HG02943 (cell line): ENCODE measurements at regions not wholly inside any gene's neighbourhood (a gene's known extent, or its start where the extent isn't known, plus 50 kb on each side); places are given as distances from the start of the nearest gene placed in this dataset.
A peak's percentile ranks its signal among the peaks of the same experiment; 100 is the strongest.
"Not testable (repeated sequence)": the region's sequence is repeated elsewhere in the genome, so short reads cannot be mapped to it uniquely, and the experiment has no call there.

Experiments
- ATAC-seq: cut with Tn5 transposase; IDR thresholded peaks from one replicate; pipeline ENCODE4 v1.9.1; 2021; ENCODE audit warnings: mild to moderate bottlenecking, low read depth, moderate library complexity; ENCODE audit not compliant: unreplicated experiment

DNA sequence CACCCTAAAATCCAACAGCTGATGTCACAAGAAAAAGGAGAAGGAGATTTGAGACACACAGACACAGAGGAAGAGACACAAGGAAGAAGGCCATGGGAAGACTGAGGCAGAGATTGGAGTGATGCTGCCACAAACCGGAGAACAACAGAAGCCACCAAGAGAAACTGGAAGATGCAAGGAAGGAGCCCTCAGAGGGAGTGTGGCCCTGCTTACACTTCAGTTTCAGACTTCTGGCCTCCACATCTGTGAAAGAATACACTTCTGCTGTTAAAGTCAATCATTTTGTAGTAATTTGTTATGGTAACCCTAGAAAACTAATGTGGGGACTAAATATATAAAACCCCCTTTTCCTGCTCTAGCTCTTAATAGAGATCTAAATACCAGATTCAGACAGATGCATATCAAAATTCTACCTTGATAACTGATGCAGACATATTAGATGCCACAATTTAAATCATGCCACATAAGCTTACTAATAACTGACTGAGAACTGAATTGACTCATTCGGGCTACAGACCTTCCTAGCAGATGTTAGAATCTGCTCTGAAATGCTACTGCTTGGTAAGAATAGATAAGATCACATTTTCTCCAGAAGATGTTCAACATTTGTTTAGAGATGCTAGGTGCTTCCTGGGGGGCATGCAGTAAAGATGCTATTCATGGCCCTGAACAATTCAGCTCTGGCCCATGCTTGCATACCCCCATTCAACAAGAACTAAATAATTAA is 113.1 kb upstream of the CCND2 start:
- ATAC-seq, result no peak

DNA sequence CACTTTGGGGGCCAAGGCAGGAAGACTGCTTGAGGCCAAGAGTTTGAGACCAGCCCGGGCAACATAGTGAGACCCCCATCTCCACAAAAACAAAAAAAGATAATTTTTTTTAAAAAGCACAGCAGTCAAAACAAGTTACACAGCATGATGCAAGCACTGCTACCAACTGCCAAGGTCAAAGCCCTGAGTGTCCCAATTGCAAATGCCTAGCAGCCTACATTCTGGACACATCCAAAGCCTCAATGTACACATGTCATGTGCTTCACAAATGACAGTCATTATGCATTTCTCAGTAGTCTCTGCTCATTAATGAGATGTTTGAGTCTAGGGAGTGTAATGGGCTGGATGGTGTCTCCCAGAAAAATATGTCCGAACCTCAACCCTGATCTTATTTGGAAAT is 113.7 kb upstream of the CCND2 start:
- ATAC-seq, result no peak

DNA sequence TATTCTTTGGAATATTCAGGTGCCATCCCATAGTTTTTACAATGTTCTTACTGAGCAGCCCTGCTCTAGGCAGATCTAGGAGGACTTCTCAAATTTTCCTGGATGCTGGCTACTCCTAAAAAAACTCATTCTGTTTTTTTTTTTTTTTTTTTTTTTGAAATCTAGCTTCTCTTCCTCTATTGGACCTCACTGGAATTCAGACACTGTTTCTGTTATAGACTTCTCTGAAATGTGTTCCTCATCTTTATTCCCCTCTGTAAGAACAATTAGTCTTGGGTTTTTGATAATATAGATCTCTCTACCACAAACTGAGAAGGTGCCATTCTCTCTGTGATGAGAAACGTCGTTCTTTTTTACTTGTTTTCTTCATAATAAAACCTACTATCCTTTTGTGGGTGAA is 115.3 kb upstream of the CCND2 start:
- ATAC-seq, result no peak

DNA sequence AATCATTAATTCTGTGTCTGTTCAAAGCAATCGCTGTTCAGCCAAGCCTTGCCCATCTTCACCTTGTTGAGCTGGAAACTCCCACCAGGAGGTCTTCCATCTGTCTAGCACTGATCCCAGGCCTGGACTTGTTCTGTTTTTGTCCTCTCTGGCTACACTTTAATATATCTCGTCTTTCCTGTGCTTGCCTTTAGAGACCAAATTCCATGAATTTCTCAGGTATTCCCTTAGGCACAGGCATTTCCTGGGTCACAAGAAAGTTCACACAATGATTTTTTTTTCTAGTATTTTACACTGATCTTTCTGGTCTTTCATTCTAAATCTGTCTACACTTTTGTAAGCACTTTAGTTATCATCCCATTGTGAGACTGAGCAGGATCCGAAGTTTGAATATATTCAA is 116.4 kb upstream of the CCND2 start:
- no peak for ATAC-seq

DNA sequence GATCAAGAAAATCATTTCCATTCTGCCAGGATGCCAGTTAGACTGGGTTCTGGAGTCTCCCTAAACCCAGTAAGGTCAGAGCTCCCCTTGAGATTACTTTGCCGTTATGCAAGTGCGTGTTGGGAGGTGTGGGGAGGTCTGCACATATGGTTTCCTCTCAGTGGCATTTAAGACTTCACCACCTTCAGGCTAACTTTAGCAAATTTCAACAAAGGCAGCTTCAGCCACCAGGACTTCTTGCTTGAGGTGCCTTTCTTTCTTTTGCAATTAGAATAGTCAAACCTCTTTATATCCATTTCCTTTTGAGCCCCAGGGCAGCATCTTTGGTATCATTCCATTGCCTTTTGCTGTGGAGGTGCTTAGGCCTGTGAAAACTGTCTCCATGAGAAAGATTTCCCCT is 117.2 kb upstream of the CCND2 start:
- no peak for ATAC-seq

DNA sequence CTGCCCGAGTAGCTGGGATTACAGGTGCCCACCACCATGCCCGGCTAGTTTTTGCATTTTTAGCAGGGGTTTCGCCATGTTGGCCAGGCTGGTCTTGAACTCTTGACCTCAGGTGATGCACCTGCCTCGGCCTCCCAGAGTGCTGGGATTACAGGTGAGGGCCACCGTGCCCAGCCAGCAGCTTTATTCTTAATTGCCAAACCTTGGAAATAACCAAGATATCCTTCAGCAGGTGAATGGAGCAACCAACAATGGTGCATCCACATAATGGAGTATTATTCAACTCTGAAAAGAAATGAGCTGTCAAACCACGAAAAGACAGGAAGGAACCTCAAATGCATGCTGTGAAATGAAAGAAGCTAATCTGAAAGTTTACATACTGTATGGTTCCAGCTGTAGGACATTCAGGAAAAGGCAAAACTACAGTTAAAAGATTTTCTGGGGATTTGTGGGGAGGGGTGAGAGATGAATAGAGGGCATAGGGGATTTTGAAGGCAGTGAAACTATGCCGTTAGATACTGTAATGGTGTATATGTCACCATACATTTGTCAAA is 118.8 kb upstream of the CCND2 start:
- no peak for ATAC-seq

DNA sequence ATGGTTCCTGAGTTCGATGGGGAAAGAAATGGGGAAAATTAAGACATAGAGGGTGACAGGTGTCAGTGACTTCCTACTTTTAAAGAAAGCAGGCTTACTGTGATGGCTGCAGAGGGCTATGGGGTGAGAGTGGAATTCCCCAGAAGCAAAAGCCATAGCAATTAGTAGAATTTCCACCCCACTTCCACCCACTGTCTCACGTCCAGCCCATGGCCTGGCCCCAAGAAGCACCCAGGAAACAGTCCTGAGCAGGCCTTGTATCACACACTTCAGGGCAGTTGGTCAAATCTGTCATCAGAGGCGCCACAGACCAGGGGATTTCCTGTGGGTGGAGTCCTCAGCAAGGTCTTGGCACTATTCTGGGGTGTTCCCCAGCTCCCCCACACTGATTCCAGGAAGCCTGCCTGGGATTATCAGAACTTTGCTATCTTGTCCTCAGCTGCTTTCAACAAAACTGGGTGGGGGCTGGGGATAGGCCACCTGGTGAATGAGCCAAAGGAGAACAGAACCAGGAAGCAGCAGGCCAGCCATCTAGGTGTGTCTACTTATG is 120.1 kb upstream of the CCND2 start:
- ATAC-seq, result peak; percentile 69

DNA sequence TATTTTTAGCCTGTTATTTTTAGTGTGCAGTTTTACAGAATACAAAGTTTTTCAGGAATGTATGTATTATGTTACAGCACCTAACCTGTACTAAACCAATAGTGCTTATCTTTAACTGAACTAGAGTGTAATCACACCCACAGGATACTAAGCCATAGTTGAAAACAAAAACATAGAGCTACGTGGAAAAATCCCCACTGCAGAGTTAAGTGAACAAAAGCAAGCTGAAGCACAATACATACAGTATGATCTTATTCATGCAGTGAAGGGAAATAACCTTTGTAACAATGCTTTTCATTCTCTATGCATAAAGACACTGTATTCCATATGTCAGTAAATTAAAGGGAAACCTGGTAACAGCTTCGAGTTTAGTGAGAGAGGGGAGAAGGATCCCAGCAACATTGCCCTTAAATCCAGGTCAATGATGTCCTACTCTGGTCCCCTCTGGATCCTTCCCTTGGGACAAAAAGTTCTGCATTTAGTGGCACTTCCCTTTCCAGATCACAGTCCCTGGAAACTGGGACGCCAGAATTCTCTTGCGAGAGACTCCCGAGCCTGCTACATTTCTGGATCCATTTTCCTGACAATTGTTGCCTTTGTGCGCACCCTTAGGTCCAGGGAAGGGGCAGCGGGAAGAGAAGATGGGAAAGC is 121.3 kb upstream of the CCND2 start:
- ATAC-seq, result no peak

DNA sequence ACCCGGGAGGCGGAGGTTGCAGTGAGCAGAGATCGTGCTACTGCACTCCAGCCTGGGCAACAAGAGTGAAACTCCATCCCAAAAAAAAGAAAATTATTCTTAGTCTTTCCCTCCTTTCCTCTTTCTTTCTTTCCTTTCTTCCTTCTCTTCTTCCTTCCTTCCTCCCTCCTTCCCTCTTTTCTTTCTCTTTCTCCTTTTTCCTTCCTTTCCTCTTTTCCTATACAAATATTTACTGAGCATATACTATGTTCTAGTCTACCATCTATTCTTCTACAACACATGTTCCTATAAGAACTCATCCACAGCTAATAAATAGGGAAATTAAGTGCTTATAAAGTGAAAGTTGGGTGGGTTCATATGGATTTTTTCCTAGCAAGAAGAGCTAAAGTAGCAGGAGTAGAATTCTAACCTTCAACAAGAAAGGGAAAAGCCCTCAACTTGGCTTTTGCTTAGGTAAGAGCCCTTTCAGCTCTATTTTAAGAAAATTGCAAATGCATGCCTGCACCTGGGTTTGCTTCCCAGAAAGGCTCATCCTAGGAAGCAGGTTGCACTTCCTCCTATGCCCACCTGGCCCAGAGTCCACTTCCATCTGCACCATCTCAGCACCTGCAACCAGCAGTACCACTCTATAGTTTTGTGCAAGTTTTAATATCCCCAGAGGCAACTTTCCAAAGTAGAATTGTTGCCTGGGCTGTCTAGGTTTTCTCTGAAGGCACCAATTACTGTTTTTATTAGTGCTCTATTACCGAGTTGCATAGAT is 122.0 kb upstream of the CCND2 start:
- ATAC-seq, result no peak

DNA sequence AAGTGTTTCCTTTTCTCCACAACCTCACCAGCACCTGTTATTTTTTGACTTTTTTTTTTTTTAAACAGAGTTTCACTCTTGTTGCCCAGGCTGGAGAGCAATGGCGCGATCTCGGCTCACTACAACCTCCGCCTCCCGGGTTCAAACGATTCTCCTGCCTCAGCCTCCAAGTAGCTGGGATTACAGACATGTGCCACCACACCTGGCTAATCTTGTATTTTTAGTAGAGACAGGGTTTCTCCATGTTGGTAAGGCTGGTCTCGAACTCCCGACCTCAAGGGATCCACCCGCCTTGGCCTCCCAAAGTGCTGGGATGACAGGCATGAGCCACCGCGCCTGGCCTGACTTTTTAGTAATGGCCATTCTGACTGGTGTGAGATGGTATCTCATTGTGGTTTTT is 123.2 kb upstream of the CCND2 start:
- not testable (repeated sequence) for ATAC-seq

DNA sequence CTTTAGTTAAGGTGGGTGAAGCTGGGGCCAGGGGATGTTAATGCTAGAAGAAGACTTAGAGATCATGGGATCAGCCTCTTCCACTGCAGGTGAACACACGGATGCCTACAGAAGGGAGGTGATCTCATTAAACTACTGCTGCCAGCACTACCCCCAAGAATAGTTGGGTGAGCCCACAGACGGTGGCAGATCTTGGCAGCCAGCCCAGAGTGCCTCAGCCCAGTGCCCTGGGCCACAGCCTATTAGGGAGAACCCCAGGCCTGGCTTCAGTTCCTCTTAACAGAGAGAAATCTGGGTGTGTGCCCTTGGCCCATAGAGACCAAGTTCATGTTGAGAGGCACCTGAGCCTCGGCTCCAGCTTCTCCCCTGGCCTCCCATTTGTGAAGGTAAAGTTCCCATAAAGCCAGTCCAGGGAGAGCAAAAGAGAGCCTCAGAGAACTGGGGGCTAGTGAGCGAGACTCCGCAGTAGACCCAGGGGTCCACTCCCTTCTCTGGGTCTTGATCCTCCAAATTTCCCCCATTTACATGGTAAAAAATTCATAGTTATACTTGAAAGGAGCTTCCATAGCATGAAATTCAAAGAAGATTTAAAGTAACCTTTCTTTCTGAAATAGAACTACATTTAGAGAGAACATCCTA is 125.0 kb upstream of the CCND2 start:
- peak; percentile 47 for ATAC-seq

DNA sequence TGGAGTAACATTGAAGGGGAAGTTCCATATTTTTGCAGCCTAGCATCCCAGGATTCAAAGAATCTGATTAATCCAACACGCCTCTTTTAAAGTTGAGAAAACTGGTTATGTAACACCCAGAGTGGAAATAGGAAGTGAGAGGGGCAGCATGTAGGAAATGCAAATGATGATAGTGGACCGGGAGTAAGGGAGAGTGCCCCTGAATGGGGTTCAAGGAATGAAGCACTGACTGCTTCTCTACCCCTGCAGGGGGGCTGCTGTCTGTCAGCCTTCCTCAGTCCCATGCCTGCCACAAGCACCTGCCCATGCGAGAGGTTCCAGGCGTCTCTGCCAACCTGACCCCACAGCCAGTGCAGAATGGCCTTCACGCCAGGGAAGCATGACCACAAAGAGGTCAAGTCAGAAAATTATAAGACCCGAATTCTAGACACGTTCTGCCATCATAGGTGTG is 126.5 kb upstream of the CCND2 start:
- ATAC-seq, result no peak

DNA sequence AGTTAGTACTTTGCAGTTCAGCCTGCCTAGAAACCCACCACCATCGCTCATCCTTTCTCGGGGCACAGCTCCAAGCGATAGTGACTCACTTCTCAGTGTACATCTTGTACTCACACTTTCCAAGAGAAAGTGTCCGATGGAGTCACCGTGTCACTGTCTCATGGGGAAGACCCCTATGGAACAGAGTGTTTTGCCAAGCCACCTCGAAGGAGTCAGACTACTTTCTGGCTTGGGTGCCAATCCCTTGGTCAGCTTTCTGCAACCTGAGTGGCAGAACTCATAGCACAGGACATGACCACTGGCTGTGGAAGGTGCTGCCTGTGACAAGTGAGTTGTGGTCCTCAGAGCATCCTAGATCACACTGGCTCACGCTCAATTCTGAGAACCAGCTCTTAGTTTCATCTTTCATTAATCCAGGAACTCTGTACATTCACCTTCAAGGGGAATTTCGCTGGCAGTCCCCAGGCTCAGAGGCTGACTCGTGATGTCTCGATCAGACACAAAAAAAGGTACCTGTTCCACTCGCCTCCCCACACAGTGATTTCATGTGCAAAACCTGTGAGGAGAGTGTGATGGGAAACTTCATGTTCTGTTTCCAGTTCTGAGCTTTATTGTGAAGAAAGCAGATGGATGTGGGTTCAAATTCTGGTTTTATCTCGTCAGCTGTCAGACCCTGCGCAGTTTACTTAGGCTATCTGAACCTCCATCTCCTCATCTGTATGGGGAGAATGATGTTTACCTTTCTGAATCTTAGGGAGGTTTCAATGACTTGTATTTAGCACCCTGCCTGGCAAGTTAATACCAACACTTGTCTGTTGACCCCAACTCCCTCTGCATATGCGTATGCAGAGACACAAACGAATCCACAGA is 127.3 kb upstream of the CCND2 start:
- ATAC-seq, result no peak

DNA sequence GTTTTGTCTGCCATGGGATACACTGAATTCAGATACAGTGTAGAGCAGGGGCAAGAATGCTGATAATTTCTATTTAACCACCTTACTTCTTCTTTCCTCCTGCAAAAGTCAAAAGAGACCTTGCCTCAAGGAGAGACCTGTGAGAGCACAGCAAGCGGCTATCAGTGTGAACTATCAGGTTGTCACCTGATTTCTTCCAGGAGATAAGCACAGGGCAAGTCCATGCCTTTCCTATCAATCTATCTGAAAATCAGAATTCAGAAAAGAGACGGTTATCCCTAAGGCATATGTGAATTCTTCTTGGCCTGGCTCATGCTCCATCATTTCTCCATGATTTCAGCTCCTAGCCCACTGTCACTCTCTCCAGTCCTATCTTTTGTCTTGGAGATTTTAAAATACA is 128.9 kb upstream of the CCND2 start:
- no peak for ATAC-seq

DNA sequence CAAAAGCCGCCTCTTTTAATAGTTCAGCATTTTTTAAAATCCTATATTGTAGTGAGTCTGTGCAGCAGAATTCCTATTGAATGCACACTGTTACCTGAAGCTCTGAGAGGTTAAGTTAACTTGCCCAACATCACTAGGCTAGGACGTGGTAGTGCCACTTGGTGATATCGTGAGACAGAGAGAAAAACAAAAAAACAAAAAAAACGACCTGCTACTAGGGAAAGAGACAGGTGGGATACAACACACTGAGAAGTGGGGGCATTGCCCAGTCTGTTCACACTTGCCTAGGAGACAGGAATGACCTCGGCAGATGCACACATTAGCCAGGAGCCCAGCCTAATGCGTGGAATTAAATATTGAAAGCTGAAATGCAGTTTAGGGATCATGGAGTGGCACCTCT is 129.7 kb upstream of the CCND2 start:
- no peak for ATAC-seq

DNA sequence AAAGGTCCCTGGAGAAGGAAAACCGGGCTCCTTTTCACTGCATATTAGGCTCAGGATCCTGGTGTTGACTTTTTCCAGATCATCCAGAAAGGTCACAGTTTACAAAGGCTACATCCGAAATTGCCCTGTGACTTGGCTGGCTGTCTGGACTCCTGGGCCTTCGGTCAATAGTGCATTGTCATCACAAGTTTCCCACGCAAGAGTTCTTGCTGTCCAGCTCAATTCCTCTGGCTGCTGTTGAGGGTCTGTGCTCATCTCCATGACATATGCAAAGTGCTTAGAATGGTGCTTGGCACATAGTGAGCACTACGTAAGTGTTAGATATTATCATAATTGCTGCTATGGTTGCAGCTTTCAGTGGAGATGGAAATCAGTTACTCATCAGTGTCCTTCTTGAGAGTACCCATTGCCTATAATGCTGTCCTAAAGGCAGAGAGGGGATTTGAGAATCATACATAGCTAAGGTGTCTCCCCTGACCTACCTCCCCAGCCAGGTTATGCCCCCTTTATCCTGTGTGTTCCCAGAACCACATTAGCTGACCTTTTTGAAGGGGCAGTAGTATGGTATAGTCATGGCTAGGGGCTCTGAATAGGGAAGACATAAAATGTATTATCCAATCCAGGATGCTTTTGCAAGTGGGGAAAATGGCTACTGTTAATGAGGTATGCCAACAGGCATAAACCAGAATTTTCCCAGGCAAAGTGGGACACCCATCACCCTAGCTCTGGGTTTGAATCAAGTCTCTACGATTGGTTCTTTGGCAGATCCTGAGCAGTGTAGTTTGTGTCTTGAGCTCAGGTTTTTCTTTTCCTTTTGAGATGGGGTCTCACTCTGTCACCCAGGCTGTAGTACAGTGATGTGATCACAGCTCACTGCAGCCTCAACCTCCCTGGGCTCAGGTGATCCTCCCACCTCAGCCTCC is 132.0 kb upstream of the CCND2 start:
- no peak for ATAC-seq

DNA sequence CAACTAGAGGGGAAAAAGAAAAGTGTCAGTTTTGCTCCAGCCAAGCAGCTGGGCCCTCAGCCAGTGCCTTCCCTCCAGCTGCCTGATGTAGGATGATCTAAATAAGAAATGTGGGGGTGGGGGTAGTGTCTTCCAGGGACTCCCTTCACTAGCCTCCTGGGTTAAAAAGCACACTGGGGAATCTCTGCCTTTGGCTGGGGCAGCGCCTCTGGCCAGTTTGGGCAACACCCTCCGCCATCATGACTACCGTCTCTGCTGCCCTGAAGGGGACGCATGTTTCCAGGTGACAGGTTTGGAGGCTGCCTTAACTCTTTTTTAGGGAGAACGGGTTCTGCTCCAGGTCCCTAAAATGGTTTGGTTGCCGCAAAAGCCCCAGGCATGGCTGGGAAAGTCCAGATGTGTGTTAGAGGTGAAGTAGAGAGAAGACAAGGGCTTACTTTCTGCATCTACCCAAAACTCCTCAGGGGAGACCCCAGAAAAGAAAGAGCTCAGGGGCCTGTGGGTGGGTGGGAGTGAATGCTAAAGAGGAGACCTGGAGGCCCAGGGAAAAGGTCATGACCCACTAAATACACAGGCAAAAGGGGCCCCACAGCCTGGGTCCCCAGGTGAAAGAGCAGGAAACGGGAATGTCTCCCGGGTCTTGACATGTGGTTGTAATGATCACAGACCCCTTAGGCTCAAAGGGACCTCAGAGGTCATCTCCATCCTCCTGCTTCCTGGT is 132.8 kb upstream of the CCND2 start:
- no peak for ATAC-seq

DNA sequence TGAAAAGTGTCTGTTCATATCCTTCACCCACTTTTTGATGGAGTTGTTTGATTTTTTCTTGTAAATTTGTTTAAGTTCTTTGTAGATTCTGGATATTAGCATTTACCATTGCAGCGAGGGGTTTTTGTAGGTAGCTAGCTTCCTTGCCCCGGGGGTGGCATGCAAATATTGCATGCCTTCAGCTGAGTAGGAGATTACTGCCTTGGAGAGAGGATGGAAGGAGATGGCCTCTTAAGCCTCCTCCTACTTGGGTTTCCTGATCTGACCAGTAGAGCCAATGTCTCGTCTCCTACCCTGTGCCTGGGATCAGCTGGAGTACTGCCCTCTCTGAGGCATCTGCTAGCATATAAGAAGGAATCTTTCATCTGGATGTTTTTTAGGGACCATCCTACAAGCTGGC is 134.4 kb upstream of the CCND2 start:
- no peak for ATAC-seq
